ENCODE measurements at regions not wholly inside any gene's neighbourhood (a gene's known extent, or its start where the extent isn't known, plus 50 kb on each side); places are given as distances from the start of the nearest gene placed in this dataset.

DNA sequence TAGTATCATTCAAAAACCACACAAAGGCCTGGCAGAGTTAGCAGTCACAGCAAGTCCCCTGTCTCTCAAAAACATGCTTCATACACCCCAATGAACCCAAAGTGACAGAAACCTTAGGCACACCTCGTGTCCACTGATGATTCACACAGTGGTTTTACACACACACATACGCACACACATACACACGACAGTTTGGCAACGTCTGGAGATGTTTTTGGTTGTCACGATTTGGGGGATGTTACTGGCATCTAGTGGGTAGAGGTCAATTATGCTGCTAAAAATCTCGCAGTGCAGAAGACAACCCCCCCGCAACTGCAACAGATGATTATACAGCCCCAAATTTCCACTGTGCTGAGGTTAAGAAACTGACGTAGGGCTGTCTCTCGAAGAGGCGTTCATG, 72.9 kb upstream of the PARD3B start:
- no peak for DNase-seq (ENCODE audit: low read depth)
- no peak overlapping the region for H3K4me3 ChIP-seq (ENCODE audit: low read length)

DNA sequence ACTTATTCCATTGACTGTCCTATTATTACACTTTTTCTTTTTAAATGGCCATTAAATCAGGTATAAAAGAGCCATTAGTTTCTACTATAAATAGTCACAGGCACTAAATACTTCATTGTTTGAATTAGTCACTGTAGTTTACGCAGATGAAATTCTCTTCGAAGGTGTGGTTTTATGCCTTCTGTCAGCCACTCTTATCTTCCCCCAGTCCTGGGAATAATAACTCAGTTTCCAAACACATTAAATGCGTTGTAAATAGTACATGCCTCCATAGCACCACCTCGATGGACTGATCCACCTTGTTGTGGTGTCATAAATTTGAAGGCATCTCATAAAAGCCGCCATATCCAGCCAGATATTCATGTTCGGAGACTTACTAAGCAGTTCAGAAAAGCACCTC, 72.1 kb upstream of the PARD3B start:
- H3K4me3 ChIP-seq (ENCODE audit: low read length): no peak overlapping the region
- TF ChIP-seq, protein P1, sequence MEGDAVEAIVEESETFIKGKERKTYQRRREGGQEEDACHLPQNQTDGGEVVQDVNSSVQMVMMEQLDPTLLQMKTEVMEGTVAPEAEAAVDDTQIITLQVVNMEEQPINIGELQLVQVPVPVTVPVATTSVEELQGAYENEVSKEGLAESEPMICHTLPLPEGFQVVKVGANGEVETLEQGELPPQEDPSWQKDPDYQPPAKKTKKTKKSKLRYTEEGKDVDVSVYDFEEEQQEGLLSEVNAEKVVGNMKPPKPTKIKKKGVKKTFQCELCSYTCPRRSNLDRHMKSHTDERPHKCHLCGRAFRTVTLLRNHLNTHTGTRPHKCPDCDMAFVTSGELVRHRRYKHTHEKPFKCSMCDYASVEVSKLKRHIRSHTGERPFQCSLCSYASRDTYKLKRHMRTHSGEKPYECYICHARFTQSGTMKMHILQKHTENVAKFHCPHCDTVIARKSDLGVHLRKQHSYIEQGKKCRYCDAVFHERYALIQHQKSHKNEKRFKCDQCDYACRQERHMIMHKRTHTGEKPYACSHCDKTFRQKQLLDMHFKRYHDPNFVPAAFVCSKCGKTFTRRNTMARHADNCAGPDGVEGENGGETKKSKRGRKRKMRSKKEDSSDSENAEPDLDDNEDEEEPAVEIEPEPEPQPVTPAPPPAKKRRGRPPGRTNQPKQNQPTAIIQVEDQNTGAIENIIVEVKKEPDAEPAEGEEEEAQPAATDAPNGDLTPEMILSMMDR (IDR thresholded peaks at IDR 0.05; ENCODE audit: insufficient read depth, low read depth, low read length, missing control alignments): no peak
- no peak for DNase-seq (ENCODE audit: low read depth)

More for the DNA sequence above, 72.9 kb upstream of the PARD3B start:
- TF ChIP-seq, protein P1 (IDR thresholded peaks at IDR 0.05; ENCODE audit: insufficient read depth, low read depth, low read length, missing control alignments): no peak

DNA sequence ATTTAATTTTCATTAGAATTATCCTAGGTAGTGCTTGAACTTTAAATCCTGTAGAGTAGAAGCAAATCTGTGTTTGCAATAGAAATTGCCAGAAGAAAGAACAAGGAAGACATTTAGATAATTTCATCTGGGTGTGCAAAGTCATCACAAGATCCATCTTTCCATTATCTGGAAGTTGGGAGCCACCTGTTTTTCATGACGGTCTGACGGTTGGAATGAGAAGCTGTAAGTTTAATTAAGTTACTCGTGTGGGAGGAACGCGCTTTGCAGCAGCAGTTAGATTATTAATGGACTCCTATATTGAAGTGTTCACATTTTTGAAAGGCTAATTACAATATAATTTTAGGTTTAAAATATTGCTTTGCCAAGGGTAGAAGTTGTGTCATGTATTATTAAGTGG, 69.9 kb upstream of the PARD3B start:
- H3K4me3 ChIP-seq (ENCODE audit: low read length): no peak overlapping the region
- TF ChIP-seq, protein P1 (IDR thresholded peaks at IDR 0.05; ENCODE audit: insufficient read depth, low read depth, low read length, missing control alignments): no peak
- no peak for DNase-seq (ENCODE audit: low read depth)

DNA sequence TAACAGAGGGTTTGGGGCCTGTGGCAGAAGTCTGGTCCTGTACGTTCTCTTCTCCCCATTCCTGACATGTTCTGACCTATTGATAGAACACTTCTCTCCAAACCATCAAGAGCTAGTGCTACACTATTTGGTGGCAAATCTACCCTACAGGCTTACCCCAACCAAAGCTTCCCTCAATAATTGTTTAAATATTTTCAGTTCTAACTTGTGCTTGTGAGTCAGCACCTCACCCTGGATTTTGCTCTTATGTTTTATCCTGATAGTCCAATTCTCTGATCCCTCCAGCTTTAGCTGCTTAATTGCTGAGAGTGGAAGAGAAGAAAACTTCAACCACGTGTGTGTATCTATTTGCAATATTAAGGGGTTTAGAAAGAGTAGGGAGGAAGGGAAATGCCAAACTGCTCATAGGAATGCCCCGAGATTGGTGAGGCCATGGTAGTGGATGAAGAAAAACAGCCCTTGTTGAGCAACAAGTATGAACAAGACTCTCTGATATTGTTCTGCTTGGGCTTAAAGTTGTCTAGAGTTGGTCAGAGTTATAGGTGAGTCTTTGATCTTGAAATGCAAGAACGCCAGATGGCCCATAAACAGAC, 67.8 kb upstream of the PARD3B start:
- TF ChIP-seq, protein P1 (IDR thresholded peaks at IDR 0.05; ENCODE audit: insufficient read depth, low read depth, low read length, missing control alignments): no peak
- no peak overlapping the region for H3K4me3 ChIP-seq (ENCODE audit: low read length)
- DNase-seq (ENCODE audit: low read depth): peak; percentile 80

DNA sequence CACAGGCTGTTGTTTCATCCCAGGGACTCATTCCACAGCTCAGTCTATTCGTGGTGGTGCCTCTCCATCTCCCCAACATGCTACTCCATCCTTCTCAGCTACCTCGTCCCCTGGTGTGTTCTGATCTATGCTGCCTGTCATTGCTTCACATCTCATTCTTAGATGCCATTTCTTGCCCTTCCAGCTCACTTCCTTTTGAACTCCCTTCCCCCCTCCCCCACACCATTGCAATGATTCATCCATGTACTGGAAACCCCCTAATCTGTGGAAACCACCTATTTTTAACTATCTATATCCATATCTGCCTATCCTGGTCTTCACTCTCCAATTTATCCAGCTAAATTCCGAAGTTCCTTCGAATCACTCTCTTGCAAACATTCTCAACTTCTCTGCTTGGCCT, 65.7 kb upstream of the PARD3B start:
- DNase-seq (ENCODE audit: low read depth): peak; percentile 62
- TF ChIP-seq, protein P1 (IDR thresholded peaks at IDR 0.05; ENCODE audit: insufficient read depth, low read depth, low read length, missing control alignments): no peak
- H3K4me3 ChIP-seq (ENCODE audit: low read length): no peak overlapping the region

DNA sequence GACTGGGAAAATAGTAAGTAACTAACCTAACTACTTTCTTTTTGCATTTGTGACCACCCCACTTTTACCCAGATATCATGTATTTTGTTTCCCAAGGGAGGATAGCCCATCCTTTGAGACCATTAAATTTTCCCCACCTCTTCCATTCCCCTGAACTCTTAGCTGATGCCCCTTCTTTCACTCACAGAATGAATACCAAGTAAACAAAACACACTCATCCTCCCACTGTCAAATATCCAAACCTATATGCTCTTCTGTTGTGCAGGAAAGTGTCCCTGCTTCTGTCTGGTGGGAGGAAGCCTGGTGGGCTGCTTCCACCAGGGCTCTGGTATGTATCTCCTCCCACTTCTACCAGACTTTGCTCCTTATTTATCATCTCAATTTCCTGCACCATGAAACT, 64.6 kb upstream of the PARD3B start:
- TF ChIP-seq, protein P1 (IDR thresholded peaks at IDR 0.05; ENCODE audit: insufficient read depth, low read depth, low read length, missing control alignments): no peak
- H3K4me3 ChIP-seq (ENCODE audit: low read length): no peak overlapping the region
- no peak for DNase-seq (ENCODE audit: low read depth)

DNA sequence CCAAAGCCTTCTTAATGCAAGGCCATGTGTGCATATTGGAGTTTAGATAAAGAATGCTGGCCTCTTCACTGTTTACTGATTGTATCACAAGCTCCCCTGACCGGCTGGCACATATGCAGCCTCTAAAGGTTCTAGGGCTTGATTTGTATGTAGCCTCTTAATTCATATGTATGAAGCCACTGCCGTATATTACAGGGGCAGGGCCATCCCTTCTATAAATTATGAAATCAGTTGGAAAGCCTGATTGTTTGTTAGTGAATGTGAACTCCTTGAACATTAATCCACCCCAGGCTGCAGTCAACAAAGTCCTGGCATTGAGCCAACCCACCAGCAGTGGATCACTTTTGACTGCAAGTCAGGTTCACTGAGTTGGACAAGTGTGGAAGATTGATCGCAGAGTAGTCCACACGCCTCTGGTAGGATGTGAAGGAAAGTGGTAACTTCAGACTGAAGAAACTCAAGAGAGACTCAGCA, 61.6 kb upstream of the PARD3B start:
- TF ChIP-seq, protein P1 (IDR thresholded peaks at IDR 0.05; ENCODE audit: insufficient read depth, low read depth, low read length, missing control alignments): no peak

More for the DNA sequence above, 61.6 kb upstream of the PARD3B start:
- peak; percentile 50 for DNase-seq (ENCODE audit: low read depth)
- no peak overlapping the region for H3K4me3 ChIP-seq (ENCODE audit: low read length)

Measured in epithelial cell of esophagus (primary cell).